ENCODE measurements at regions not wholly inside any gene's neighbourhood (a gene's known extent, or its start where the extent isn't known, plus 50 kb on each side); places are given as distances from the start of the nearest gene placed in this dataset.

GRCh38 chr22:48178536-48178935, 1416.1 kb downstream of the TBC1D22A start:
- DNase-seq (ENCODE audit: low spot score): no peak

- no peak for DNase-seq (ENCODE audit: low spot score)
Observed at GRCh38 chr22:48177631-48178030, 1415.2 kb downstream of the TBC1D22A start.

DNA sequence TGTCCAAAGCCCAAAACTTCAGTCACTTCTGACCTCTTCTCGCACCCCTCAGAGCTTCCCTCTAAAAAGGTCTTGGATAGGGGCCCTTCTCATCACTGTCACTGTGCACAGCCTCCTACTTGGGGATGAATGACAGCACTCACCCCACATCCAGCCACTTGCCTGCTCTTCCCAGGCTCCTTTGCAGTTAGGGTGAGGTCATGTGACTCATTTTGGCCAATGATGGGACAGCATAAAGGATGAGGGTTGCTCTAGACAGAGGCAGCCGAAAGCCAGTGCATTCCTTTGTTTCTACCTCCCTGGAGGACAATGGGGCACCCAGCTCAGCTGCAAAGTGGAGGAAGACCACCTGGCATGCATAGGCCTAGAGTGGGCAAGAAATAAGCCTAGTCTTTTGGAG, 1413.3 kb downstream of the TBC1D22A start:
- no peak for DNase-seq (ENCODE audit: low spot score)

DNA sequence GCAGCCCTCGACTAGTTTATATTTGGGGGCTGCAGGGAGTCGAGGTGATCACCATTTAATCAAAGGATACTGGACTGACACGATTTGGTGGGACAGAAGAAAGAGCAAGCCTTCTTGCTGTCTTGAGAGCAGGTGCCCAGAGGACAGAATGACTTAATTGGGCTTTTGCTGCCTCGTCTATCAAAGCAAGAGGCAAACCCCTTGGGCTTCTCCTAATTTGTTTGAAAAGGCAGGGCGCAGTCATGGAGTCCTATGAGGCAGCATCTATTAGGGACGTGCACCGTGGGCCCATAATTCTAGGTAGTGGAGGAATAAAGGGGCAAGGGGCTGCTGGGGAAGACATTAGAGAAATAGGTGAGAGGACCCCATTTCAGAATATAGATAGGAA, 1411.3 kb downstream of the TBC1D22A start:
- no peak for DNase-seq (ENCODE audit: low spot score)

- DNase-seq (ENCODE audit: low spot score): no peak
Observed at GRCh38 chr22:48173061-48173772, 1410.8 kb downstream of the TBC1D22A start.

DNA sequence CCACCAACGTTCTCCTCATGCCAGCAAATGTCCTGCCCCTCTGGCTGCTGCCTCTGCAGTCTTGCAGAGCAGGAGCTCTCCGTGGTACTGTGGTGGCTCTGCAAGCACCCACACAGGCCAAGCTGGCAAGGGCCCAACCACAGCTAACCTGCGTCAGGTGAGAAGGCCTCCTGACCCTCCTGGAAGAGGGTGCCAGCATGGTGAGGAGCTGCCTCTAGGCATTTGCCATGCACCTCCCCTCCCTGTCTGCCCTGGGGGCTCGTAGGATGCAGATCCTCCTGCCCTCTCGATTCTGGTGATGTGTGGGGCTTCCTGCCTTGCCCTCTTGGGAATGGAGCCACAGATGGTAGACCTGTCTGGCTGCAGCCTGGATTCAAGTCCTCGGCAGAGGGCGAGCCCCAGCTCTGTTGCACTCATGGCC, 1408.8 kb downstream of the TBC1D22A start:
- no peak for DNase-seq (ENCODE audit: low spot score)

- no peak for DNase-seq (ENCODE audit: low spot score)
Observed at GRCh38 chr22:48169227-48169626, 1406.8 kb downstream of the TBC1D22A start.

DNA sequence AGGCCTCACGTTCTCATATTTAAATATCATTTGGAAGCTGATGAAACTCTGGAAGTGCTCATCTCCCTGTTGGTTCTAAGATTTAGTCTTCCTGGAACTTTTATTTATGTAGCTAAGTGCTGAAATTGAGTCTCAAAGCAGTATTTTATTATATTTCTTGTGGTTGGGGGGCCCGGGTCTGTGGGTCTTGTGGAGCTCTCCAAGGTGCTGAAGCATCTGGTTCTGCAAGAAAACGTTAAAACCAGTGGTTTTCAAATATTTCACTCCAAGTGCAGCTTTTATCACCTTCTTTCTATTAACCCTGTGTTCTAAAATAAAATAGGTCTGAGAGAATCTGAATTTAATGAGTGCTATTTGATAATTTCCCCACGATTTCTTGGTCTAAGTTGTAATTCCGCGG, 1404.8 kb downstream of the TBC1D22A start:
- DNase-seq (ENCODE audit: low spot score): no peak

DNA sequence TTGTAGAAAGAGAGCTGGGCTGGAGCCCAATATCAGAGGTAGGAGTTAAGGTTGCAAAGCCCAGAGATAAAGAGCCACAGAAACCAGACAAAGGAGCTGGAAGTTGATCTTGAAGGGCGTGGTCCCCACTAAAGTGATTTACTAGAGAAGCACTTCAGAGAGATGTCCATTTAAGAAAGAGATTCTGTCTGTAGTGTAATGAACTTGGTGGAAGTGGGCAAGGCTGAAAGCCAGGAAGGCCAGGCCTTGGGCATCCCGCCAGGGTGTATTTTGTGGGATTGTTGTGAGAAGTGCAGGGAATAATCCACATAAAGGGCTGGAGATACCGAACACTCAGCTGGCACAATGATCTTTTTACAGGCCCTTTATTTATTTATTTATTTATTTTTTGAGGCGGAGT, 1398.8 kb downstream of the TBC1D22A start:
- DNase-seq (ENCODE audit: low spot score): no peak

DNA sequence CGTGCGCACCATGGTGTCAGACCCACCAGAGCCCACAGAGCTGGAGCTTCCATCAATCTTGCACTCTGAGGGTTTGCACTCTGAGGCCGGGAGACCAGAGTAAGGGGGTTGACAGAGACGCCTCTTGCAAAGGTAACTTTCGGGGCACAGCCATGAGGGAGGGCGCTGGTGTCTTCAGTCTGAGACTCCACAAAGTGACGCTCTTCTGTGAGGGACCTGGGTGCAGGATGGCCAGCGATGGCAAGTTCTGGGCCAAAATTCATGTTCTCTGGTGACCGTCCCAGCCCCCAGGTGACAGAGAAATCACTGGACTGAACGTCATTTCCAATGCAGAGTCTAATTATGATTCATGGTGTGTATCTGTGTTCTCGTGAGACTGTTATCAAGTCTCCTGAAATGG, 1395.2 kb downstream of the TBC1D22A start:
- no peak for DNase-seq (ENCODE audit: low spot score)

- DNase-seq (ENCODE audit: low spot score): no peak
Observed at GRCh38 chr22:48156603-48157355, 1394.3 kb downstream of the TBC1D22A start.

GRCh38 chr22:48155446-48155845, 1393.0 kb downstream of the TBC1D22A start:
- no peak for DNase-seq (ENCODE audit: low spot score)

- no peak for DNase-seq (ENCODE audit: low spot score)
Observed at GRCh38 chr22:48154943-48155240, 1392.4 kb downstream of the TBC1D22A start.

- DNase-seq (ENCODE audit: low spot score): no peak
Observed at GRCh38 chr22:48154169-48154942, 1391.9 kb downstream of the TBC1D22A start.

- DNase-seq (ENCODE audit: low spot score): no peak
Observed at GRCh38 chr22:48153726-48154125, 1391.3 kb downstream of the TBC1D22A start.

GRCh38 chr22:48152916-48153315, 1390.5 kb downstream of the TBC1D22A start:
- DNase-seq (ENCODE audit: low spot score): no peak

GRCh38 chr22:48152164-48152775, 1389.8 kb downstream of the TBC1D22A start:
- DNase-seq (ENCODE audit: low spot score): no peak

GRCh38 chr22:48151641-48152040, 1389.2 kb downstream of the TBC1D22A start:
- DNase-seq (ENCODE audit: low spot score): no peak

- DNase-seq (ENCODE audit: low spot score): no peak
Observed at GRCh38 chr22:48147831-48148230, 1385.4 kb downstream of the TBC1D22A start.

DNA sequence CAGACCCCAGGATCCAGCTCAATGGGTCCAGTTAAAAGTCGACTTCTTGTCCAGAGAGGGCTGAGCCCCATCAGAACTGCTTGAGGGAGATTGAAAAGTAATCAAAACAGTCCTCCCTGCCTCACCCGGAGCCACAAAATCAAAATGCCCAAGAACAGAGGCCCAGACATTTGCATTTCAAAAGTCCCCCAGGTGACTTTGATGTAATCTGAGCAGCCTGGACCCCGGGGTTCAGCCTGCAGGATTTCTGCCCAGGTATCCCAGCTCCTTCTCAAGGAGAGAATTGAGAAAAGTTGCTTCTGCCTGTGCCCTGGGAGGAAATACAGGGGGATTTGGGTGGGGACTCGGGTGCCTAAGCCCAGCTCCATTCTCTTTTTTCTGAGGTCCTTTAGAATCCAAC, 1385.0 kb downstream of the TBC1D22A start:
- no peak for DNase-seq (ENCODE audit: low spot score)

- DNase-seq (ENCODE audit: low spot score): no peak
Observed at GRCh38 chr22:48146426-48146825, 1384.0 kb downstream of the TBC1D22A start.

DNA sequence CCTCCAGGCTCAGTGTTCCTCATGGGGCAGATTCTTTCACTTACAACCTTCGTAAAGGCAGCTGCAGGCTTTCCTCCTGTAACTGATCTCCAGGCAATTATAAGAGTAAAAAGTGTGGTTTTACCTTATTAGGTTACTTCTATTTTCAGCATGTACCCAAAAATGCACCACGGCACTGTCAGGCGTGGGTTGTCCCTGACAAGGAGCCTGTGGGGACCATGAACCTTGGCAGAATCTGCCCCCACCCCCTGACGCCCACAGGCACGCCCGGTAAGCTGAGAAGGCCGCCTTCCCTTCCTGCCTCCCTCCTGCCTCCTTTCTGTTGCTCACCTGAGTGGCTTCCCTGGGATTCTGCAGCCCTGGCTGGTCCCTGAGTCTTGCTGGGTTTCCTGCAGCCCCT, 1383.3 kb downstream of the TBC1D22A start:
- no peak for DNase-seq (ENCODE audit: low spot score)

GRCh38 chr22:48144318-48144717, 1381.9 kb downstream of the TBC1D22A start:
- DNase-seq (ENCODE audit: low spot score): no peak

Data from AG08395 (cell line).